Activated CD4-positive, alpha-beta T cell treated with anti-CD3 and anti-CD28 coated beads, Interleukin-2, amount 50 U/mL, for 4 hours (primary cell): ENCODE measurements at regions not wholly inside any gene's neighbourhood (a gene's known extent, or its start where the extent isn't known, plus 50 kb on each side); places are given as distances from the start of the nearest gene placed in this dataset.
"Not testable (repeated sequence)": the region's sequence is repeated elsewhere in the genome, so short reads cannot be mapped to it uniquely, and the experiment has no call there.

Experiments
- DNase-seq, 2 experiments: peaks; one replicate each; pipeline ENCODE4 v3.0.0-alpha.2; 2020

DNA sequence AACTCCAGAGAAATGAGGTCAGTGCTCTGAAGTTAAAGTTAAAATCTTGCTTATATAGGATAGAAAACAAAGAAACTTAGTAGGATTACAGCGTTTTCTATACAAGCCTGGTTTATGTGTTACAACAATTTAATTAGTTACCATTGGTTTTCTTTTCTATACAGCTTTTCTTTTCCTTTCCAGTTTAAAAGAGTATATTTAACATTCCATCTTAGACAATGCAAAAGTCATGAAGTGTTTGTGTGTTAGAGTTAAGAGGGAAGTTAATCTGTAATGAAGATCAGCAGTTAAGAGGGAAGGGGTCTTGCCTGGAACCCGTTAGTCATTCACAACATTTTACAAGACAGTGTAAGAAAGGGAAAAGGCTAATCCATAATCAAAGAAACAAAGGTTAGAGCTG is 338.3 kb downstream of the OTUD1 start:
- DNase-seq: no peak

GRCh38 chr10:23779301-23779700 is 340.4 kb downstream of the OTUD1 start:
- DNase-seq: no peak

DNA sequence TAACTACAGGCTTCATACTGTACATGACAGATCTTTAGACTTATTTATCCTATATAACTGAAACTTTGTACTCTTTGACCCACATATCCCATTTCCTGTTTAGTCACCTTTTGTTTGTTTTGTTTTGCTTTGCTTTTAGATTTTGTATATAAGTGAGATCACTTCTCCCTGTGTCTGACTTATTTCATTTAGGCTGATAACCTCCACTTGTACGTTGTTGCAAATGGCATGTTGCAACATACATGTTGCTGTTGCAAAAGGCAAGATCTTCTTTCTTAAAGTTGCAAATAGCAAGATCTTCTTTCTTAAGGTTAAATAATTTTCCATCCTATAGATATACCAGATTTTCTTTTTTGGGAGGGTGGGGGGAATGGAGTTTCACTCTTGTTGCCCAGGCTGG is 341.5 kb downstream of the OTUD1 start:
- no peak for DNase-seq

DNA sequence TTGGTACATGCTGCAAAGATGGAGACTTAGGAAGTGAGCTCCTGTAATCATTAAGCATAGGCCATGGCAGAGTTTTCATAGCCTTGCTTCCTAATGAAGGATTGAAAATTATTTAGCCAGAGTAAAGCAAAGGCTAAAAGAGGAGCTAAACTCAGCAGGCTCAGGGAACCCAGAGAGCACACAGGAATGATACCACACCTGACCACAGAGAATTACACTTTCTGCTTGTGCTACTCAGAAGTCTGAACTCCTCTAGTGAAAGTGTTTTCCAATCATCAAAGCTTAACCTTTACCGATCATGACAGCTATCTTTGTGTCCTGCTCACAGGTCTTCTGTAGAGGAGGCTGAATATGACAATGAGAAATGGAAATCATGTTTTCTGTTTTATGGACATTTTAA is 347.7 kb downstream of the OTUD1 start:
- DNase-seq: no peak

- no peak for DNase-seq
Observed at GRCh38 chr10:23793577-23793976, 354.7 kb downstream of the OTUD1 start.

DNA sequence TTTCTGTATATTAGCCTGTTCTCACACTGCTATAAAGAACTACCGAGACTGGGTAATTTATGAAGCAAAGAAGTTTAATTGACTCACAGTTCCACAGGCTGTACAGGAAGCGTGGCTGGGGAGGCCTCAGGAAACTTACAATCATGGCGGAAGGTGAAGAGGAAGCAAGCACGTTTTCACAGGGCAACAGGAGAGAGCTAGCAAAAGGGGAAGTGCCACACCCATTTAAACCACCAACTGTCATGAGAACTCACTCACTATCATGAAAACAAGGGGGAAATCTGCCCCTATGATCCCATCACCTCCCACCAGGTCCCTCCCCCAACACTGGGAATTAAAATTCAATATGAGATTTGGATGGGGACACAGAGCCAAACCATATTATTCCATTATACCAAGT is 358.6 kb downstream of the OTUD1 start:
- DNase-seq: not testable (repeated sequence)

DNA sequence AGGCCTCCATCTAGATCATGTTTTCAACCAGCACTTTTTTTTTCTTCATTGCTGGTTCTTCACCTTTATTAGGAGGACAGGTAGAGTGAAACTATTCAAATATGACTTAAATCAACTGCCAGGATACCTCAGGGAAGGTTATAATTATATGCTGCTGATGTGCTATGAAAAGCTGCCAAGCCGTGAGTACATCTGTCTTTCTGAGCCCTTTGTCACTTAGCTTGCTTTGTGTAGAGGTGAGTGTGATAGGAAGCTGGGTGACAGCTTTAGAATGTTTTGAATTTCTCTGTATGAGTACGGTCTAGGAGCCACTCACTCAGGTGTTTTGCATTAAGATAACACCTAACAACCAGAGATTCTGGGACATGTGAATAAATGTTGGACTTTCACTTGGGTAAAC is 365.2 kb downstream of the OTUD1 start:
- DNase-seq: no peak

DNA sequence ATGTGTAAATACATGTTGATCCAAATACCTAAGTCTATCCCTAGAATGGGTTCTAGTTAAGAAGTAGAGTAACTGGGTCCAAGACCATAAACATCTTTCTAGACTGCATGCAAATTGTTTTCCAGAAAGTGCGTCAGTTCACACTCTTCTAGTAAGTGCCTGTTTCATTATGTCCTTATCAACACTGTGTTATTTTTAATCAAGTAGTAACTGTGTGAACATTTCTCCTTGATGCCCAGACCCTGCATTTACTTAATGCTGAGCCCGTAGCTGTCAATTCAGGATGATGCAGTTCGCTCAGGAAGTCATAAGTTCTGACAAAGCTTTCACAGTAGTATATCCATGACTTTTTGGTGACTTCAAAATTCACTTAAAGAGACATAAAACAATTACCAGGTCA is 374.8 kb downstream of the OTUD1 start:
- no peak for DNase-seq

DNA sequence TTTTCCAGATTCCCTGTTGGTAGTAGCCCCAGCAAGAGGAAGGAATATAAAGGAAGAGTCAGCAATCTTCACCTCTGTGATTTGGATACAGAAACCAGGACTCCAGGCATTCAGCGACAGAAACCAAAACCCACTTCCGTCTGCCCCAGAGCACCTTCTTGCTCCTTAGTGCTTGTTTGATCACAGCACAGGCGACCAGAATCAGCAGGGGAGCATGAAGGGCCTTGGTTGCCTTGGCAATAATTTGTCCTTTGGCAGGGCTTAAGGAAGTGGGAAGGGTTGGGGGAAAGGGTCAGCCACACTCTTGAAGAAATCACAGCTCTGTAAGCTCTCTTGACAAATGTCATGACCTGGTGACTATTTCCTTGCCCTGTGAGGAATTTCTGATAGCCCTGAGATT is 379.6 kb downstream of the OTUD1 start:
- no peak for DNase-seq

DNA sequence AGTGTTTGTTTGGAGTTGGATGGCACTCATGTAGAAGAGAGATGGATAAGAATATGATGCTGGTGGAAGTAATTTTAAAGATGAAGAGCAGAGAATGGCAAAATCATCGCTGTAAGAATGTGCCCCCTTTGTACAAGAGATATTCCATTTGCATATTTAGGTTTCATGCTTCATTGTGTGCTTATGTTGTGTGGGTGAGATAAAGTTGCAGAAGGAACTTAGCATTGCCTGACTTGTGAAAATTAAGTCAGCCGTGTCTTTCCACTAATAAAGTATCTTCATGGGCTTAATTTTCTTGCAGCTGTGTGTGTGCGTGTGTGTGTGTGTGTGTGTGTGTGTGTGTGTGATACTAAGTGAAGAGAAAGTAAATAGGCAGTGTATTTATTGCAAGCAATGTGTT is 381.9 kb downstream of the OTUD1 start:
- DNase-seq: no peak

DNA sequence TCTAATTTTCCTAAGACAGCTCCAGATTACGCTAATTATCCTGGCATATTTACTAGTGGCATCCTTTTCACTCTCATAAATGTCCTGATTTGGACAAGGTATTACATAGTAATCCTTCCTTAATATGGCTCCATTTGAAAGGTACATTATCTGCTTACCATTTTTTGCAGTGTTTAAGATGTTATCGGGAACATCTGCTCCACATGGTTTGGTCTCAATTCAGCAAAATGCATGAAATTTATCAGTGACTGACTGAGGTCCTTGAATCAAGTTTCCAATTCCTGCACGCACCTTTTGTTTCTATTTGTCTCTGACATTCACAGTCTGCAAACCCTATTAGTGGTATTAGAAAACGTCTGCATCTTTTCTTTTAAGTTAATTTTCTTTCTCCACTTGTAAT is 384.1 kb upstream of the KIAA1217 start:
- DNase-seq: no peak

DNA sequence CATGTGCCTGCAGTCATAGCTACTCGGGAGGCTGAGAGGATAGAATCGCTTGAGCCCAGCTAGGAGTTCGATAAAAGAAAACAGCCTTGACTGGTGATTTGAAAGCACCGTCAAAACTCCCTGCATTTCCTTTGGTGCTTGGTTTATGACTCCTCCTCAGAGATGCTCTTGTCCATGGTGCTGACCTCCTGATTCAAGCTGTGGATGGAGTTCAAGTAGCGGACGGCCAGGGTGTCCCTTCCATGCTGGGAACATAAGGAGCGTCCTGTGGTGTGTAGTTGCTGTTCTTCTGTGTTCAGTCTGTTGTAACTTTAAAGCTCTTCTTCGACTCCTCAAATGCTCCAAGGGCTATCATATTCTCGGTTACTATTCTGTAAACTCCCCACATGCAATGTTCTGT is 382.5 kb upstream of the KIAA1217 start:
- DNase-seq: no peak

- no peak for DNase-seq
Observed at GRCh38 chr10:23829556-23829955, 379.4 kb upstream of the KIAA1217 start.

DNA sequence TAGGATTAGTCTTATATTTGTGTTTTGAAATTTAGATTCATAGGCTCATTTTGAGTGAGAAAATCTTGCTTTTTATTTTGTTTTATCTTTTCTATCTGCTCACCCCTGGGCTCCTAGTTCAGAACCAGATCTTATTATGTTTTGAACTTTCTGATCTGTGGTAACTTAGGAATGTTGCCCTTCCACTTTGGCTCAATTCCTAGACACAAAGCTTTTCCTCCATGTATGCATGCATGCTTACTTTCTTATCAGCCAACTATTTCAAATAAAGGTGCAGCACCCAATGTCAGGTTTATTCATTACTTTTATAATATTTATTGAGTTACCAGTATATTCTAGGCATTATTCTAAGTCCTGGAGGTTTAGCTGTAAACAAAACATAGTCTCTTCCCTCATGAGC is 374.8 kb upstream of the KIAA1217 start:
- DNase-seq: no peak

GRCh38 chr10:23850631-23851030 is 358.3 kb upstream of the KIAA1217 start:
- no peak for DNase-seq

- DNase-seq: no peak
Observed at GRCh38 chr10:23859598-23859997, 349.3 kb upstream of the KIAA1217 start.

DNA sequence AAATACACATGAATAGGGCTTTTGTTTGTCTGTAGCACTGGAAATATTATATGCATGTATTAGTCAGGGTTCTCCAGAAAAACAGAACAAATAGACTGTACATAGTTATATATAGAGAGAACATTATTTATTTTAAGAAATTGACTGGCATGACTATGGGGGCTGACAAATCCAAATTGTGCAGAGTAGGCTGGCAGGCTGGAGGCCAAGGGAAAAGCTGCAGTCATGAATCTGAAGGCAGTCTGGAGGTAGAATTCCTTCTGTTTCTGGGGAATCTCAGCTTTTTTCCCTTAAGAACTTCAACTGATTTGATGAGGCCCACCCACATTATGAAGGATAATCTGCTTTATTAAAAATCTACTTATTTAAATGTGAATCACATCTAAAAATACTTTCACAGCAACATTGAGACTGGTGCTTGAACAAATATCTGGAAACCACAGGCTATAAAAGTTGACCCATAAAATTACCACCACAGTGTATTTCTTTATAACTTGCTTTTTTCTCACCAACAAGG is 344.2 kb upstream of the KIAA1217 start:
- no peak for DNase-seq

DNA sequence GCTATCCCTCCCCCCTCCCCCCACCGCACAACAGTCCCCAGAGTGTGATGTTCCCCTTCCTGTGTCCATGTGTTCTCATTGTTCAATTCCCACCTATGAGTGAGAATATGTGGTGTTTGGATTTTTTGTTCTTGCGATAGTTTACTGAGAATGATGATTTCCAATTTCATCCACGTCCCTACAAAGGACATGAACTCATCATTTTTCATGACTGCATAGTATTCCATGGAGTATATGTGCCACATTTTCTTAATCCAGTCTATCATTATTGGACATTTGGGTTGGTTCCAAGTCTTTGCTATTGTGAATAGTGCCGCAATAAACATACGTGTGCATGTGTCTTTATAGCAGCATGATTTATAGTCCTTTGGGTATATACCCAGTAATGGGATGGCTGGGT is 342.0 kb upstream of the KIAA1217 start:
- not testable (repeated sequence) for DNase-seq

DNA sequence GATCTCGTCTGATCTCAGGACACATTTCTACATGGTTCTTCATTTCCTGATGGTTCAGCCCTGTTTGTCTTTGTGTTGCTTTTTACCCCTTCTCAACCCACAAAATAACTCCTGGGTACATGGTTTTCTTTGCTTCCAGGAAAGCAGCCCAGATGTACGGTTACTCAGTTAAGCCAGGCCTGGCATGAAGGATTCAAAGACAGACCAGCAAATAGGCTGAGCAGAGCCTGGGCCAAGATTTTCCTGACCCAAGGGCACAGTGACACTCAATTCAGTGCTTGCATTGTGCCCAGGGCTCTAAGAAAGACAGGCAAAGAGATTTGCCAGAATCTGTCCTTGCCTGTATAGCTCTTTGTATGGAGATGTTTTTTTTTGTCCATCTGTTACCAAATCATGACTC is 340.8 kb upstream of the KIAA1217 start:
- no peak for DNase-seq

- DNase-seq: no peak
Observed at GRCh38 chr10:23869548-23869947, 339.4 kb upstream of the KIAA1217 start.

DNA sequence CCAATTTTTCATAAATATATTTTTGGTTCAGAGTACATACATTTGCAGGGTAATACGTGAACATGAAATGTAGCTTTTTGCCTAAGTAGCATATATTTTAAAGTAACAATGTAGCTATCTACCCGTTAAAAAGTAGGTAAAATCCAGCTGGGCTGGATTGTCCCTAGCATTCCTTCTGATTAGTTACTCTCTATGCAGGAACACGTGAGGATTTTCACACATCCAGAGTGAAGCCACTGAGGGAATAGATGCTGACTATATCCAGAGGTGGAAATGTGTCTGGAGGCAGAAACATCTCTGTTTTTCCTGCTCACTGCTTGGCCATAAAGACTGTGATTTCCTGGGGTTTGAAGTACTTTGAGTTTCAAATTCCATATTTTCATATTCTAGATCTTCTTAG is 338.9 kb upstream of the KIAA1217 start:
- DNase-seq: no peak

GRCh38 chr10:23870651-23871610 is 338.0 kb upstream of the KIAA1217 start:
- no peak for DNase-seq

DNA sequence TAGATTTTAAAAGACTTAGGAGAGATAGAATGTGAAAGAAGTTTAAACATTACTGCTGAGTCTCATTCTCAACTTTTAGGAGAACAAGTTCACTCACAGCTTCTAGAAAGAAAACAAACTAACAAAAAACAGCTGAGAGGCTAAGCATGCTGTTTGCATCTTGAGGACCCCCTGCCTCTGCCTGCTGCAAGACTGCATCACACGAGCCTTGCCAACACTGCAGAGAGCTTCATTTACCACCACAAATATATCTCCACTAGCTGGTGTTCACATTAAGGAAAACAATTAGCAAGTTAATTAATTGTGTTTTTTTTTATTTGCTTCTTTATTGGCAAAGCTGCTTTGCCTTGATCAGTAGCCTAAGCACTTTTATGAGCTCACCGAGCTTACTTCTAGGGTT is 336.6 kb upstream of the KIAA1217 start:
- DNase-seq: no peak

- DNase-seq: no peak
Observed at GRCh38 chr10:23877791-23878320, 331.1 kb upstream of the KIAA1217 start.

DNA sequence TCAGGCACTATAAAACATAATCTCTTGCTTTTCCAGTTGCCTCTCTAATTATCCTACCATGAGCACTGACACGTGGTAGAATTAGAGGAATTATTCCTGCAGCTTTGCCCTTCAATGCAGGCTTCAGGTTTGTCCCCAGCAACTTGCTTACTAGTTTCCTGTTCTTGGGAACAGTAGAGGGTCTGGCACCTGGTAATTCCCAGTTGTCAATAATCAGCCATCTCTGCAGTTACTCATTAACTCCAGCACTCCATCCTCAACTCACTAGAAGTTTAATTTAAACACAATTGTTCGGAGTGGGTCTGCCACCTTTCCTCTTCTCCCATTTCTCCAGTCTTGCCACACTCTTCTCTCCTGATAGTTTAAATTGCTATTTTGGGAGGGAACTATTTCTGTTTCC is 324.3 kb upstream of the KIAA1217 start:
- DNase-seq: no peak
